ENCODE measurements at regions not wholly inside any gene's neighbourhood (a gene's known extent, or its start where the extent isn't known, plus 50 kb on each side); places are given as distances from the start of the nearest gene placed in this dataset.

DNA sequence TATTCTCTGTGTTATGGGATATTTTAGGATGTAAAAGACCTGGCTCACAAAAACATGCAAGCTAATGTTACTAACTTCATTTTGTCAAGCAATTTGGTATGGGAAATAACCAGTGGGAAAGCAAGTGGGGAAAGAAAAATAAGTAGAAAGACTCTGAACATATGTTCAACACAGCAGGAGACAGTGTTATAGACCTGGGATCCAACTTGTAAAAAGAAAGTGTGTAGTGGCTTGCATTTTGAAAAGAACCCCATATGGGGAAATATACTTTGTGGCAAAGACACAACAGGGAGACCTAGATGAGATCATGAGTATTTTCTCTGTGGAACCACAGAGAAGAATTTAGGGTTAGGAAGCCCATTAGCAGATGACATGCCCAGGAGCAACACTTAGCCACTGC is 212.7 kb upstream of the NRIP1 start:
- no peak overlapping the region for H3K18ac ChIP-seq (ENCODE audit: low read depth, low read length)
- CTCF ChIA-PET, result no interaction called here
- no peak overlapping the region for H4K8ac ChIP-seq (ENCODE audit: low read depth in 2 of 2, low read length in 2 of 2)
- no peak overlapping the region for H3K23ac ChIP-seq (ENCODE audit: low read depth, low read length)
- BruUV-seq (replicated peaks), result no TSS peak
- H3K56ac ChIP-seq (ENCODE audit: extremely low read depth, insufficient read depth, low read length), result no peak overlapping the region
- H3K27ac ChIP-seq (ENCODE audit: insufficient read depth, low read length), result no peak overlapping the region
- H3K9ac ChIP-seq (ENCODE audit: low read depth, low read length), result no peak overlapping the region
- dilution Hi-C loops (cut with HindIII; ENCODE audit: low sequenced_read_pairs, unreplicated experiment) (no loop called here), intact Hi-C loops (cut with micrococcal nuclease) (no loop called here), in situ Hi-C loops (cut with MboI; ENCODE audit: low sequenced_read_pairs) (no loop called here)
- H2BK15ac ChIP-seq (ENCODE audit: low read depth, low read length), result no peak overlapping the region
- H2AFZ ChIP-seq (replicated peaks; ENCODE audit: low read length, poor library complexity), result no peak overlapping the region
- no peak overlapping the region for H4K91ac ChIP-seq (ENCODE audit: insufficient read depth, low read depth, low read length)
- no peaks in the 10 kb centered on the region for H3K9me1 ChIP-seq (ENCODE audit: insufficient read depth, low read length)
- POLR2A ChIA-PET (ENCODE audit: unreplicated experiment), result no interaction called here
- ATAC-seq (ENCODE audit: low read depth) (no peak), DNase-seq (no peak)
- no peak overlapping the region for H3K4me2 ChIP-seq (ENCODE audit: low read depth, low read length)
- H2AK9ac ChIP-seq (replicated peaks; ENCODE audit: low read depth, low read length, poor library complexity), result no peak overlapping the region
- H2BK20ac ChIP-seq (ENCODE audit: low read depth, low read length), result no peak overlapping the region
- TF ChIP-seq BHLHE40 (IDR thresholded peaks at IDR 0.05; ENCODE audit: low read depth, low read length) (no peak), NFE2L2 (IDR thresholded peaks at IDR 0.05; ENCODE audit: low read depth, low read length) (no peak), SMC3 (IDR thresholded peaks at IDR 0.05; ENCODE audit: low read depth, low read length) (no peak), RAD21 (IDR thresholded peaks at IDR 0.05; ENCODE audit: low read length) (no peak), RFX5 (IDR thresholded peaks at IDR 0.05; ENCODE audit: low read depth, low read length) (no peak), MAFK (IDR thresholded peaks at IDR 0.05; ENCODE audit: low read depth, low read length) (no peak), MXI1 (IDR thresholded peaks at IDR 0.05; ENCODE audit: borderline replicate concordance, low read depth, low read length) (no peak), CHD1 (IDR thresholded peaks at IDR 0.05; ENCODE audit: low read depth, low read length) (no peak), CEBPB (IDR thresholded peaks at IDR 0.05; ENCODE audit: low read depth, low read length) (no peak), RCOR1 (IDR thresholded peaks at IDR 0.05; ENCODE audit: insufficient replicate concordance, low read length) (no peak), POLR2A (IDR thresholded peaks at IDR 0.05; ENCODE audit: low read depth, low read length) (no peak), FOS (IDR thresholded peaks at IDR 0.05; ENCODE audit: low read depth, low read length) (no peak), MAZ (IDR thresholded peaks at IDR 0.05; ENCODE audit: borderline replicate concordance, low read depth, low read length) (no peak)
- TF ChIP-seq, protein P1, sequence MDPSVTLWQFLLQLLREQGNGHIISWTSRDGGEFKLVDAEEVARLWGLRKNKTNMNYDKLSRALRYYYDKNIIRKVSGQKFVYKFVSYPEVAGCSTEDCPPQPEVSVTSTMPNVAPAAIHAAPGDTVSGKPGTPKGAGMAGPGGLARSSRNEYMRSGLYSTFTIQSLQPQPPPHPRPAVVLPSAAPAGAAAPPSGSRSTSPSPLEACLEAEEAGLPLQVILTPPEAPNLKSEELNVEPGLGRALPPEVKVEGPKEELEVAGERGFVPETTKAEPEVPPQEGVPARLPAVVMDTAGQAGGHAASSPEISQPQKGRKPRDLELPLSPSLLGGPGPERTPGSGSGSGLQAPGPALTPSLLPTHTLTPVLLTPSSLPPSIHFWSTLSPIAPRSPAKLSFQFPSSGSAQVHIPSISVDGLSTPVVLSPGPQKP (IDR thresholded peaks at IDR 0.05; ENCODE audit: borderline replicate concordance, low read depth, low read length), result no peak
- H2BK5ac ChIP-seq (ENCODE audit: low read depth, low read length, poor library complexity, severe bottlenecking), result no peak overlapping the region
- H2BK120ac ChIP-seq (ENCODE audit: low read depth, low read length), result no peak overlapping the region
- no peaks in the 10 kb centered on the region for H3K27me3 ChIP-seq (ENCODE audit: control insufficient read depth, insufficient read depth, low read length)
- no peaks in the 10 kb centered on the region for H4K20me1 ChIP-seq (ENCODE audit: insufficient read depth, low read length)
- no peak overlapping the region for H3K4me3 ChIP-seq (ENCODE audit: insufficient read depth, low read depth, low read length)
- H3K36me3 ChIP-seq (ENCODE audit: control insufficient read depth, insufficient read depth, low read length), result no peaks in the 10 kb centered on the region
- no peak overlapping the region for H2AK5ac ChIP-seq (ENCODE audit: low read depth, low read length)
- no peak overlapping the region for H3K4ac ChIP-seq (ENCODE audit: low read depth, low read length)
- no peak overlapping the region for H3K14ac ChIP-seq (replicated peaks; ENCODE audit: low read depth, low read length)
- H3K4me1 ChIP-seq (ENCODE audit: control insufficient read depth, insufficient read depth, low read length), result no peaks in the 10 kb centered on the region
- no peaks in the 10 kb centered on the region for H3K79me1 ChIP-seq (ENCODE audit: low read depth in 1 of 2, low read length in 2 of 2)
- no peaks in the 10 kb centered on the region for H3K9me3 ChIP-seq (ENCODE audit: control insufficient read depth, insufficient read depth, low read length)
- H4K5ac ChIP-seq (ENCODE audit: low read depth, low read length), result no peak overlapping the region

Data from IMR-90 (cell line).